SHP77 treated with DMSO at 0.1 percent for 48 hours (cell line): ENCODE measurements at regions not wholly inside any gene's neighbourhood (a gene's known extent, or its start where the extent isn't known, plus 50 kb on each side); places are given as distances from the start of the nearest gene placed in this dataset.
"Not testable (repeated sequence)": the region's sequence is repeated elsewhere in the genome, so short reads cannot be mapped to it uniquely, and the experiment has no call there.

ENCODE experiments used
- DNase-seq: peaks from one replicate; lab custom pipeline; 2025; lab: John Stamatoyannopoulos, UW

- DNase-seq, result not testable (repeated sequence)
Measured at GRCh38 chr1:146641534-146641933, 296.6 kb upstream of the NBPF12 start.

GRCh38 chr1:146640671-146641070, 297.5 kb upstream of the NBPF12 start:
- not testable (repeated sequence) for DNase-seq

- not testable (repeated sequence) for DNase-seq
Measured at GRCh38 chr1:146630302-146630701, 307.8 kb upstream of the NBPF12 start.

DNA sequence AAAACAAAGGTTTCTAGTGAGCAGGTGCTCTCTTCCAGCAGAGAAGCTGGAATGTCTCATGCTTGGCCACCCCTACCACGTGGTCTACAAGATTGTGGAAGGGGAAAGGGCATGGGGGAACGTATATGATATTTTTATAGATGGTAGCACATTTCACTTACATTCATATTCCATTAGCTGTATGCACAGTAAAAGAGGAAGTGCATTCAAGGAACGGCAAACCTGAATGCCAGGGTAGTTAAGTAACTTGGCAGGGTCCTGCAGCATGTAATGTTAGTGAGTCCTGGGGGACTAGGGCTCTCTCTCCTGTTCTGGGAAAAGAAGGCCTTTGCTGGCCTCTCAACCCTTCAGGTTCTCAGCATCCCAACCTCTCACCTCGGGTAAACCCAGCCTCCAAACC, 319.5 kb upstream of the NBPF12 start:
- not testable (repeated sequence) for DNase-seq

GRCh38 chr1:146604681-146605080, 333.4 kb upstream of the NBPF12 start:
- not testable (repeated sequence) for DNase-seq

DNA sequence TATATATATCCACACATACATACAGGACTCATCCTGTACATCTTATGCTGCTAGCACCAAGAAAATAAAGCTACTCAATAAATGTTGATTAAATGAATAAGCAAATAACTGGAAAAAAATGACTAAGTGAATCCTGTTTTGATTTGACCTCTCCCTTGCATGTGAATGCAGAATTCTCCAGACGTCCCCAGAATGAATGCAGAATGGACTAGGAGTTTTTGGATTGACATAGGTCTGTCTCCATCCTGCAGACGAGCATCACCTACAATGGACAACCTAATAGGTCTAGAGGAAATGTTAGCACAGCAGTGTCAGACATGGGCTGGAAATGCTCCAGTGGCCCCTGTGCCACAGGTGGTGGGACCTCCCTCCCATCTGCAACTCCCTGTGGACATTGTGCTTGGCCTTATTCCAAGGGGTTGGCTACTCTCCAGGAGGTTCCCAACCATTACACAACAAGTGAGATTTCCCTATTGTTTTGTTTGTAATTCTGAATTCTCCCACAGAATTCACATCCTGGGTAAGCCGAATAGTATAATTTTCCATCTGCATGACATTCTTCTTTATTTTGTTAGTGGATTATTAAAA, 337.3 kb upstream of the NBPF12 start:
- DNase-seq, result not testable (repeated sequence)

- not testable (repeated sequence) for DNase-seq
Measured at GRCh38 chr1:146599906-146600305, 338.2 kb upstream of the NBPF12 start.

- not testable (repeated sequence) for DNase-seq
Measured at GRCh38 chr1:146581229-146581628, 352.4 kb upstream of the NOTCH2NLA start.

- DNase-seq, result not testable (repeated sequence)
Measured at GRCh38 chr1:146567541-146567940, 338.7 kb upstream of the NOTCH2NLA start.

DNA sequence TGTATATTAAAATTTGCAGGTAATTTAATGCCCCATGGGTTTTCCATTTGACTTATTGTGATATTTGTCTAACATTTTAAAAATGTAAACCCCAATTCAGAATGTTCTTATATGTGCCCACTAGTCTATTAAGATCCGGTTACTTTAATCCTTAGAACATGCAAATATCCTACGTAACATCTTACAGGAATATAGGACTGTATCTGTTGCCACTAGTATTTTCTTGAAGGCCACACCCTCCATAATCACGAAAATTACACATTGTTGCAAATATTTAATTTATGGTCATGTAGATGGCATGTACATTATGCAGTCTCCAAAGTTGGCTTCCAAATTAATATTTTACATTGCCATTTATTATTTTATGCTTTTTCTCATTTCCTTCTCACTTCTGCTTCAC, 329.2 kb upstream of the NOTCH2NLA start:
- not testable (repeated sequence) for DNase-seq

- not testable (repeated sequence) for DNase-seq
Measured at GRCh38 chr1:146556405-146556804, 327.6 kb upstream of the NOTCH2NLA start.

DNA sequence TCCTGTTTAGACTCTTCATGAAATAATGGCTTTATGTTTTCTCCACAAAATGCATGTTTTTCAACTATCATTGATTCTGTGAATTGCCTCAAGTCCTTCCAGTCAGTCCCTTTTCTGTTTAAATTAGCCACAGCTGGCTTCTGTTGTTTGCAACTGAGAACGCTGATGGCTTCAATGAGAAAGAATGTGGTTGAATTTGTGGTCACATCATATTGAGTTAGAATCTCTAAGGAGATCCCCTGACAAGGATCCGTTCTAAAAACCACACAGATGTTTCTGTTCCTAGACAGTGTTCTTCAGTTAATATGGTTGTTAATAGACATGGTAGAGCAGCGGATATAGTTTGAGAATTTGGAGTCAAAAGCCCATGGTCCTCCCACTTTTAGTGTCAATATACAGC, 323.6 kb upstream of the NOTCH2NLA start:
- DNase-seq, result not testable (repeated sequence)

- DNase-seq, result not testable (repeated sequence)
Measured at GRCh38 chr1:146548684-146549083, 319.9 kb upstream of the NOTCH2NLA start.

- not testable (repeated sequence) for DNase-seq
Measured at GRCh38 chr1:146546189-146546588, 317.4 kb upstream of the NOTCH2NLA start.

DNA sequence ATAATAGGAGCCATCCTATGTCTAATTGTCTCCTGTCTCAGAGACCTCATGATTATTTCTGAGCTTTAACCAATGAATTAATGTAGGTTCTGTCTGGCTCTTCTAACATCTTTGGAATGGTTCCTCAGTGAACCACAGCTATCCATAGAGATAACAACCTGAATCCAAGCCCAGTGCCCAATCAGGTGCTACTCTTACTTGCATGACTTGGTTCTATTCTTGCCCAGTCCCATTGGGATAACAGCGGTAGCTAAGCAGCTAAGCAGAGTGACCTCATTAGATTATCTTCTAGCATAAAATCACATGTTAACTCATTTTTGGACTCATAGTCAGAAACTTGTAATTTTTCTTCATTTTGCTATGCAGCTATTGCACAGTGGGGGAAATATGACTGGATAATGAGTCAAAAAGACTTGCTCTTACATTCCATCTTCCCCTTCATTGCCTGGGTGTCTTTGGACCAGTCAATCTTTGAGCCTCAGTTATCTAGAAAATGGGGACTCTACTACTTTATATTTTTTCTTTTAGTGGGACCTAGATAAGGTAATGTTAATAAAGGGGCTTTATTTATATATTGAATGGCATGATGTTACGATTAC, 309.1 kb upstream of the NOTCH2NLA start:
- DNase-seq, result not testable (repeated sequence)

DNA sequence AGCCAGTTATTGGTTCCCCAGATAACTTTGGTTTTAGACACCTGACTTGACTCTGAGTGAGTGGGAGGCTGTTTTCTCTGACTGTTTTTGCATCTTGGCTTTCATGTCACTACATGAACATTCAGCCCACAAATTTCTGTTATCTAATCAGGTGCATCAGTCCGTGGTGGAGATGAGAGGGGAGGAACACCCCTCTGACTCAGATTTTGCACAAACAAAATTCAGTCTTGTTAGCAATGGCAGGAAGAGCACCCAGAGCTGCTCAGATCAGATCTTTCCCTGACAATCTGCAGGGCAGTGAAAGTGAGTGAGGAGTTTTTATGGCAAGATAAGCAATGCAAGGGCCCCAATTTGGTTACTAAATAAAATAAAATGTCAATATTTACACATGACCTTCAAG, 307.2 kb upstream of the NOTCH2NLA start:
- not testable (repeated sequence) for DNase-seq

DNA sequence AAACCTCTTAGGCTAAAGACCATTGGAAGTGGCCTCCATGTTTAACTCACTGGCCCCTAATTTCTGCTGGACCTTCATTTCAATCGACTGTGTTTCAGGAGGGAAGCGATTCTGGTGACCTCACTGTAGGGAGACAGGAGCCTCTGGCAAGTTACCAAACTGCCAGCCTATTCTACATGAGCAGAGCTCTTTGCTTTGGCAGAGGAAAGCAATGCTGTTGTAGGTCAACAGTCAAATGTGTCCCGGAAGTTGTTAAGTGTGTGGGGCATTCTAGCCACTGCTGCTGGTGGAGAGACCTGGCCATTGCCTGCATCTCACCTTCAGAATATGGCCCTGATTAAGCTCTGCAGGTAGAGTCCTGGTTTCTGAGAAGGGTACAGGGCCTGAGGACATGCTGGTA, 306.8 kb upstream of the NOTCH2NLA start:
- not testable (repeated sequence) for DNase-seq

DNA sequence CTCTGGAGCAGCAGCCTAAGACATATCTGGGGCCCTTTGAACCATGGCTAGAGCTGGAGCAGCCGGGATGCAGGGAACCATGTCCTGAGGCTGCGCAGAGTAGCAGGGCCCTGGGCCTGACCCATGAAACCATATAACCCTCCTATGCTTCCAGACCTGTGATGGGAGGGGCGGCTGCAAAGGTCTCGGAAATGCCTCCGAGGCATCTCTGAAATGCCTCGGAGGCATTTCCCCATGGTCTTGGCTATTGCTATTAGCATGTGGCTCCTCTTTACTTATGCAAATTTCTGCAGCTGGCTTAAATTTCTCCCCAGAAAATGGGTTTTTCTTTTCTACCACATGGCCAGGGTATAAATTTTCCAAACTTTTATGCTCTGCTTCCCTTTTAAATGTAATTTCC, 302.1 kb upstream of the NOTCH2NLA start:
- not testable (repeated sequence) for DNase-seq

GRCh38 chr1:146522812-146523211, 294.0 kb upstream of the NOTCH2NLA start:
- not testable (repeated sequence) for DNase-seq

DNA sequence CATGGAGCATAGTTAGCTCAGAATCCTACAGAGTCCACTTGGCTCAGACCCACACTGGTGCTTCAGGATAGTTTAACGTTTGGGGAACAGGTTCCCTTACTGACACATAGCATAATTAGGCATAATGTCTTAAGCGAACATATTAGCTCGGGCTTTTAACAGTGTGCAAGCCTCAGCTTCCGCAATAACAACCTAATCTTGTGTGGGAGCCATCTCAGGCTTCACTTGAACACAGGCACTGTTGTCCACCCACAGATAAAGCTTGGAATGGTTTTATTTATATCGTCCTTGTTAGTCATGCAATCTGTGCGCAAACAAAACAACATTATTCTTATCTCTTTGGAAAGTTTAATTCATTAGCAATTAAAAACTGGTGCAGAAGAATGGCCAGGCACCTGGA, 293.5 kb upstream of the NOTCH2NLA start:
- DNase-seq, result not testable (repeated sequence)

- not testable (repeated sequence) for DNase-seq
Measured at GRCh38 chr1:146521804-146522203, 293.0 kb upstream of the NOTCH2NLA start.

GRCh38 chr1:146513754-146514153, 284.9 kb upstream of the NOTCH2NLA start:
- DNase-seq, result not testable (repeated sequence)

DNA sequence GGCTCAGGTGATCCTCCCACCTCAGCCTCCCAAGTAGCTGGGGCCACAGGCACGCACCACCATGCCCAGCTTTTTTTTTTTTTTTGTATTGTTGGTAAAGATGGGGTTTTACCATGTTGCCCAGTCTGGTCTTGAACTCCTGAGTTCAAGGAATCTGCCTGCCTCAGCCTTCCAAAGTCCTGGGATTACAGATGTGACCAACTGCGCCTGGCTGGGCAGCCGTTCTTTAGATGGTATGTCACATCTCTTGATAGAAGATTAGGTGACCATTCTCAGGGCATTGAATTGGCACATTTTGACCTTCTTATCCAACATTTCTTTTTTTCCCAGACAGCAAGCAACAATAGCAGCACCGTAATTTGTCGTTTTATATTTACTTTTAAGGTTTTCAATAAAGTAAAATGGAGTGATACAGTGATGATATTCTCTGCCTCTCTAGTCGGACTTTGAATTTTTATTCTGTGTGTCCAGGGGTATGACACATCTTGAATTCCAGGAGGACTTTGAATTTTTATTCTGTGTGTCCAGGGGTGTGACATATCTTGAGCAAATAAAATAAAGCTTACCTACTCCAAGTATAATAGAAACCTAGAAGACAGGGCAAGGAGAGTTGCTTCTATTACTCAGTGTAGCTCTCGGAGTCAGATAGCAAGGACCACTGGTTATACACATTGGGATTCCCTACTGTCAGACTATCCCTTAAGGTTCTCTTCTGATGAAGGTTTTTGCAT, 282.4 kb upstream of the NOTCH2NLA start:
- not testable (repeated sequence) for DNase-seq
